HepG2 (cell line): ENCODE measurements at regions not wholly inside any gene's neighbourhood (a gene's known extent, or its start where the extent isn't known, plus 50 kb on each side); places are given as distances from the start of the nearest gene placed in this dataset.

Source experiments
- ATAC-seq: fragments of 200-7000 bp; cut with Tn5 transposase; 3 replicates; pipeline ENCODE4 v1.9.1; 2020; ENCODE audit warnings: mild to moderate bottlenecking, moderate library complexity
- BruUV-seq: library from RNA; stranded (reverse); fragments of 400-500 nt; replicated peaks from 2 replicates; lab custom pipeline; 2021; lab: Mats Ljungman, UMichigan
- CTCF ChIA-PET: fragments of 300-600 bp; formaldehyde crosslinking; extraction: SDS; loops from one replicate; lab custom pipeline; 2021; ENCODE audit warnings: low total read pairs, inconsistent platforms, low intra/inter-chr PET ratio; lab: Yijun Ruan, JAX
- POLR2A ChIA-PET: fragments of 350-600 bp; sonication (Branson Sonifier 250); formaldehyde crosslinking; loops from one replicate; lab custom pipeline; 2020; ENCODE audit warnings: antibody characterized with exemption, inconsistent platforms; lab: Yijun Ruan, JAX
- DNase-seq: peaks from one replicate; pipeline ENCODE4 v3.0.0-alpha.2; 2015; ENCODE audit warnings: low spot score
- FAIRE-seq: peaks from 3 replicates; lab custom pipeline; 2011; peaks lifted over from hg19 to GRCh38; lab: Jason Lieb, UNC
- H2AFZ ChIP-seq: one replicate; pipeline ENCODE4 v1.6.1; 2011; ENCODE audit warnings: low read length, inconsistent platforms
- H3K27ac ChIP-seq: fragments of 300-600 bp; 3 replicates; pipeline ENCODE4 v1.8.0; 2011; ENCODE audit warnings: mixed run types, mild to moderate bottlenecking, mixed read lengths, low read length, inconsistent platforms; ENCODE audit not compliant: insufficient read depth; ENCODE audit errors: extremely low read length
- H3K27me3 ChIP-seq, 2 experiments: fragments of 200-600 bp in 1 of 2; 2 replicates in 1 of 2; 3 replicates in 1 of 2; pipeline versions ENCODE4 v1.6.0 to v1.8.0; 2011; ENCODE audit warnings: low read length in 2 of 2, mild to moderate bottlenecking in 2 of 2, moderate library complexity in 2 of 2, inconsistent platforms in 1 of 2; ENCODE audit not compliant: insufficient read depth in 2 of 2, control insufficient read depth in 1 of 2
- H3K36me3 ChIP-seq, 2 experiments: fragments of 200-600 bp in 1 of 2; replicated peaks in 1 of 2; 2 replicates in 1 of 2; 3 replicates in 1 of 2; pipeline versions ENCODE4 v1.5.1 to v1.8.0; 2011; ENCODE audit warnings: low read length in 2 of 2, inconsistent platforms in 1 of 2; ENCODE audit not compliant: insufficient read depth in 2 of 2, control insufficient read depth in 1 of 2
- H3K4me1 ChIP-seq: 2 replicates; pipeline ENCODE4 v1.5.1; 2012; ENCODE audit warnings: low read length, inconsistent platforms; ENCODE audit not compliant: insufficient read depth
- H3K4me2 ChIP-seq: 2 replicates; pipeline ENCODE4 v1.6.0; 2011; ENCODE audit warnings: low read depth, low read length, inconsistent platforms
- H3K4me3 ChIP-seq, 3 experiments: fragments of 200-600 bp in 1 of 3; sonication (generic), shearing (Covaris generic) in 1 of 3; replicated peaks in 1 of 3; 2 replicates each; pipeline ENCODE4 v1.5.1; 2011 to 2016; ENCODE audit warnings: low read length in 3 of 3, inconsistent platforms in 2 of 3, low read depth in 2 of 3, mild to moderate bottlenecking in 2 of 3, control low read depth in 1 of 3, mixed read lengths in 1 of 3; ENCODE audit not compliant: insufficient read depth in 1 of 3
- H3K79me2 ChIP-seq: one replicate; pipeline ENCODE4 v1.6.1; 2011; ENCODE audit warnings: low read length, inconsistent platforms; ENCODE audit not compliant: insufficient read depth
- H3K9ac ChIP-seq: 2 replicates; pipeline ENCODE4 v1.6.0; 2011; ENCODE audit warnings: mild to moderate bottlenecking, low read depth, low read length, inconsistent platforms; ENCODE audit not compliant: insufficient read depth
- H3K9me3 ChIP-seq: 2 replicates; pipeline ENCODE4 v1.5.1; 2012; ENCODE audit warnings: mild to moderate bottlenecking, low read length
- H4K20me1 ChIP-seq: 2 replicates; pipeline ENCODE4 v1.6.0; 2011; ENCODE audit warnings: inconsistent platforms, mild to moderate bottlenecking, low read length, moderate library complexity; ENCODE audit not compliant: insufficient read depth
- GRHL1 ChIP-seq: sonication (generic); formaldehyde crosslinking; conservative IDR thresholded peaks from 2 replicates; pipeline ENCODE4 v1.8.0; 2022; ENCODE audit warnings: missing genetic modification reagents
- PAF1 ChIP-seq: IDR thresholded peaks from 2 replicates; pipeline ENCODE4 v1.6.1; 2016; ENCODE audit warnings: missing genetic modification reagents, missing compliant biosample characterization
- SUZ12 ChIP-seq: fragments of 150-350 bp; IDR thresholded peaks from 2 replicates; pipeline ENCODE4 v1.6.1; 2014; ENCODE audit warnings: low read depth, low read length
- ZNF234 ChIP-seq: sonication (generic); formaldehyde crosslinking; conservative IDR thresholded peaks from 2 replicates; pipeline ENCODE4 v1.5.1; 2020; ENCODE audit warnings: mild to moderate bottlenecking, missing genetic modification reagents
- ZNF24 ChIP-seq: fragments of 450-650 bp; IDR thresholded peaks from 2 replicates; pipeline ENCODE4 v1.6.1; 2017; ENCODE audit warnings: antibody characterized with exemption, mild to moderate bottlenecking
- ZNF34 ChIP-seq: sonication (generic); formaldehyde crosslinking; IDR thresholded peaks from 2 replicates; pipeline ENCODE4 v1.4.0; 2020; ENCODE audit warnings: mild to moderate bottlenecking, missing genetic modification reagents, borderline replicate concordance
- ZNF512 ChIP-seq: sonication (generic); formaldehyde crosslinking; IDR thresholded peaks from 2 replicates; pipeline ENCODE4 v1.4.0; 2020; ENCODE audit warnings: mild to moderate bottlenecking, missing genetic modification reagents
- ZNF576 ChIP-seq: sonication (generic); formaldehyde crosslinking; IDR thresholded peaks from 2 replicates; pipeline ENCODE4 v1.4.0; 2020; ENCODE audit warnings: mild to moderate bottlenecking, missing genetic modification reagents
- WGBS: methylation state at CpG from one replicate; pipeline ENCODE4 v1.1.6; 2017; ENCODE audit warnings: low lambda C conversion rate; 5-methylcytosine and 5-hydroxymethylcytosine counted together
- in situ Hi-C: cut with HindIII; loops from 2 replicates; pipeline ENCODE4 v1.10.0; 2017; ENCODE audit warnings: low pct_unique_long_range_greater_than_20kb; ENCODE audit not compliant: extremely low pct_ligation_motif_present
- intact Hi-C: fragments of 100-400 bp; cut with micrococcal nuclease; formaldehyde crosslinking; loops from one replicate; pipeline ENCODE4 v1.10.0; 2022; ENCODE audit not compliant: unreplicated experiment

- Histone ChIP-seq H3K4me1 (no peaks in the 10 kb centered on the region), H3K9ac (no peak overlapping the region), H3K4me2 (no peak overlapping the region), H2AFZ (no peak overlapping the region), H3K4me3 (no peak overlapping the region), H3K36me3 (no peaks in the 10 kb centered on the region), H4K20me1 (no peaks in the 10 kb centered on the region), H3K27me3 (no peaks in the 10 kb centered on the region), H3K9me3 (no peaks in the 10 kb centered on the region), H3K27ac (no peak overlapping the region), H3K79me2 (no peaks in the 10 kb centered on the region)
- CTCF ChIA-PET, result no interaction called here
- POLR2A ChIA-PET, result no interaction called here
- in situ Hi-C loops, result no loop called here
- intact Hi-C loops, result no loop called here
- WGBS, result 24% methylated on average over 5 of the region's 5 CpGs
- no peak for DNase-seq
- no TSS peak for BruUV-seq
- no peak for FAIRE-seq
- TF ChIP-seq ZNF34 (CRISPR knock-in tag), result no peak
- TF ChIP-seq SUZ12, result no peak
- no peak for TF ChIP-seq ZNF234
- TF ChIP-seq ZNF576 (CRISPR knock-in tag), result no peak
- TF ChIP-seq ZNF24, result no peak
- TF ChIP-seq PAF1 (CRISPR knock-in tag), result no peak
- TF ChIP-seq GRHL1 (CRISPR knock-in tag), result no peak
- TF ChIP-seq ZNF512 (CRISPR knock-in tag), result no peak
- ATAC-seq, result no peak
Measured at GRCh38 chr7:72465521-72465920, 53.4 kb upstream of the CALN1 start.
